ENCODE measurements at regions not wholly inside any gene's neighbourhood (a gene's known extent, or its start where the extent isn't known, plus 50 kb on each side); places are given as distances from the start of the nearest gene placed in this dataset.

DNA sequence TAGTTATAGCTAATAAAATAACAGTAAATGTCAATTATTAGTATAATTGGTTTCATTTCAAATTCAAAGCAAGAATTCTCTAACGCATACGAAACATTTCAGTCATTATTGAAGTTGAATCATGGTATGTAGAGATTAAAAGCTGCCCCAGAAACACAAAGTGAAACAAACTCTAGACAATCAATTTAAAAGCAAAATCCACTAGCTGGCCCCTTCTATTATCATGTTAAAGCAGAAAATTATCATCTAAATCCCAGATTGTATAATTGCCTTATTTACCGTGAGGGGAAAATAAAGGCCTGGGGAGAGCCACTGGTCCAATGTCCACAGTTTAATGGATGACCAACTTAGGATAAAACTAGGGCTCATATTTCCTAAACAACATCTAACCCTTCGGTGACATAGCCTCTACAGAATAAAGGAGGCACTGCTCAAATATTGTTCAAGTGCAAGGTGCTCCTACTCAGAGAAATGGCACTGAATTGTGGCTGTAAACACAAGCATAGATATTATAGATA lies 110.9 kb upstream of the THRB start:
- no peaks in the 10 kb centered on the region for H3K36me3 Mint-ChIP-seq
- H3K27ac Mint-ChIP-seq, result no peak overlapping the region
- ATAC-seq (ENCODE audit: low read depth in 2 of 2) (no peak), DNase-seq (no peak)
- peaks cover 0 to 1% (median 0%) of the 10 kb centered on the region in 7 donors for H3K9me3 Mint-ChIP-seq
- no peak overlapping the region for H3K4me3 Mint-ChIP-seq
- no peaks in the 10 kb centered on the region for H3K27me3 Mint-ChIP-seq
- no peaks in the 10 kb centered on the region for H3K4me1 Mint-ChIP-seq

DNA sequence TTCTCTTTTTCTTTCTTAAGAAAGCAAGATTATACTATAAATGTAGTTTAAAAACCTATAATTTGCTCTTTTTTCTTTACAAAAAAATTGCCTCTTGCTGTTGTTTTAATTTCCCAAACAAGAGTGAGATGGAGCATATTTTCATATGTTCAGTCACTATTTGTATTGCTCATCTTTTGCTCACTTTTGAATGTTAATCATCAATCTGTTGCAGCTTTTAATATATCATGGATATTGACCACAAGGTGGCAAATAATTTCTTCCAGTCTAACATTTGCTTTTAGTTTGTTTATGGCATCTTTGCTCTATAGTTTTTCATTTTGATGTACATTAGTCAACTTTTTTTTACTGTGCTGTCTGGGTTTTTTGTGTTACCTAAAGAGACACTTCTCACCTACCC lies 112.6 kb upstream of the THRB start:
- no peak overlapping the region for H3K4me3 Mint-ChIP-seq
- ATAC-seq (ENCODE audit: low read depth in 2 of 2), result no peak
- H3K4me1 Mint-ChIP-seq, result no peaks in the 10 kb centered on the region
- H3K36me3 Mint-ChIP-seq, result no peaks in the 10 kb centered on the region
- no peaks in the 10 kb centered on the region for H3K27me3 Mint-ChIP-seq
- DNase-seq, result no peak
- H3K9me3 Mint-ChIP-seq, result peaks cover 0 to 1% (median 0%) of the 10 kb centered on the region in 7 donors
- H3K27ac Mint-ChIP-seq, result no peak overlapping the region

DNA sequence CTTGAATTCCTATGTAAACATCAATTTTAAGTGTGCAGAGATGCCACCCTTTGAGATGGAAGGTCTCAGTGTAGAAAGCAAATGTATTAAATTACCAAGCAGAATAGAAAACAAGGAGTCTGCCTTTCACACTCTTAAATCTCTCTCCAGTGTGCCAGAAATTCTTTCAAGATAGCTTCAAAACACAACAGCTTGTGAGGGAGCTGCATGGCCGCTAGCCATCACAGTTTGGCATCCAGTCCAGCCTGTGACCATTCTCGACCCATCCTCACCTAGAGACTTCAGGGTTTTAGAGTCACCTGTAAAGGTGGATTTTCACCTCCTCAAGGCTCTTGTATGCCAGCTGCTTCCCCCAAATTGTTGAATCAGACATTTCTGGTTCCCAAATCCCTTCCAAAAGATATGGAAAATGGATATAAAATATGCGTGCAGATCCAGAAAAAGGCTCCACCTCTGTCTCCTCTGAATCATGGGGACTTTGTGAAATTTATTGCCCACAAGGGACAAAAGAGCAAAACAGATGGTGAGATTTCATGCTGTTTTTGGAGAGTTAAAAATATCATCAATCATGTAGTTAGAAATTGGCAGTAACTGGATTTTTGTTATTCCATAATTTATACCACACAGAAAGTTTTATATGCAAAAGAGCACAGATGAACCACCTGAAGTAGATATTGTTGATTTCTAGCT lies 114.2 kb upstream of the THRB start:
- H3K27ac Mint-ChIP-seq, result no peak overlapping the region
- no peak for ATAC-seq (ENCODE audit: low read depth in 2 of 2)
- no peak overlapping the region for H3K4me3 Mint-ChIP-seq
- H3K4me1 Mint-ChIP-seq, result no peaks in the 10 kb centered on the region
- no peak for DNase-seq
- H3K36me3 Mint-ChIP-seq, result no peaks in the 10 kb centered on the region
- H3K27me3 Mint-ChIP-seq, result no peaks in the 10 kb centered on the region
- peaks cover 0 to under 1% (median 0%) of the 10 kb centered on the region in 7 donors for H3K9me3 Mint-ChIP-seq

DNA sequence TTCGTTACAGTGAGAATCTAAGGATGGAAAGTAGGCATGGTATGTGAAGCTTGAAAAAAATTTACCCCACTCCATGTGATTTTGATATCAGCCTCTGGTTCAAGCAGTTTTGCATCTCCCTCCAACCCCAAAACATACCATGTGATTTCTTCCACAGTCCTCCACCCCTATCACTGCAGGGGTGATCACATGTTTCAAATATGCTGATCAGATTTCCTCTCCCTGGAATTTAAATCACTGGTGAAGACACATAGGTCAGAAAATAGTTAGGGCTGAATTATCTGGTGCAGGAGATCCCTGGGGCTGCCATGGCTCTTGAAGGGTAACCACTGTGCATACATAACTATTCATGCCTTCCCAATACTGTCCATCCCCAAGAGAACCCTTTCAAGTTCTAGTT lies 119.7 kb upstream of the THRB start:
- Mint-ChIP-seq H3K4me3 (no peak overlapping the region), H3K36me3 (no peaks in the 10 kb centered on the region), H3K27me3 (no peaks in the 10 kb centered on the region)

DNA sequence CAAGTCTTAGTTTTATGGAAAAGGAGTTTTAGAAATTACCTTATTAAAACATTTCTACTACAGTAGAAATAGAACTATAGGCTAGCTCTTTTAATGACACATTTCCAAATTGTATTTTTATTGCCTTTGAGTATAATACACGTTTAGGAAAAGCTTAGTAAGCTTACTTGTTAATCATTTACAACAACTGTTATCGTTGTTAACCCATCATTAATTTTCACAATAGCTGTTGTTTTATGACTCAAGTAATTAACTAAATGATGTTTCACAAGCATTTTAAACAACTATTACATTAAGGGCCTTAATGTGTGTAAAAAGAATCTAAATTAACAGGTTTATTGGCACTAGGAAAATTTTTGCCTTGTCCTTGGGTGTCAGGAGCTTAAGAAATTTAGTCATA lies 120.5 kb upstream of the THRB start:
- H3K27ac Mint-ChIP-seq, result no peak overlapping the region
- H3K4me1 Mint-ChIP-seq, result no peaks in the 10 kb centered on the region
- ATAC-seq (ENCODE audit: low read depth in 2 of 2) (no peak), DNase-seq (no peak)
- no peak overlapping the region for H3K4me3 Mint-ChIP-seq
- H3K9me3 Mint-ChIP-seq, result no peaks in the 10 kb centered on the region
- no peaks in the 10 kb centered on the region for H3K27me3 Mint-ChIP-seq
- no peaks in the 10 kb centered on the region for H3K36me3 Mint-ChIP-seq

More for the DNA sequence above, 119.7 kb upstream of the THRB start:
- Mint-ChIP-seq H3K9me3 (no peaks in the 10 kb centered on the region), H3K27ac (no peak overlapping the region), H3K4me1 (no peaks in the 10 kb centered on the region)
- DNase-seq (no peak), ATAC-seq (ENCODE audit: low read depth in 2 of 2) (no peak)

DNA sequence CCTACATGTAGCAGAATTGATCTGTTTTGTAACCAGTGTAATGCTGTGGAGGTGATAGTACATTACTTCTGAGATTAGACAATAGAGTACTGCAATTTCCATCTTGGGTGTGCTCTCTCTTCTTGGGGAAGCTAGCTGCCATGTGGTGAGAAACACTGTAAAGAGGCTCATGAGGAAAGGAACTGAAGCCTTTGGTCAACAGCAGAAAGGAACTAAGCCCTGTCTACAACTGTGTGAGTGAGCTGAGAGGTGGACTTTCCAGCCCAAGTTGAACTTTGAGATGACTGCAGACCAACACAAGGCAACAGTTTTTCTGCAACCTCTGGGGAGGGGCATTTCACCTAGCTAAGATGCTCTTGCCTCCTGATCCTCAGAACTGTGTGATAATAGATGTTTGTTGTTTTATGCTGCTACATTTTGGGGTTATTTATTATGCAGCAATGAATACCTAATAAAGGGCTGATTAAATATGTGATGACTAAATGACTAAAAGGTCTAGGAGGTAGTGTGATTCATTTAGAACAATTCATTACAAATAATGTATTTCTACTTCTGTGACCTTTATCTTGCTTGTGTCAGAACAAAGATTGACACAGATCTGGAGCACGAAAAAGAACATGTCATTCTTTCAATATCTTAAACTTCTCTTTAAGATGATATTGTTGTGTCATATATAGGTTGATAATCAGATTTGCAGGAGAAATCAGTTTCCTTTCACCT lies 121.6 kb upstream of the THRB start:
- H3K27ac Mint-ChIP-seq, result no peak overlapping the region
- H3K4me3 Mint-ChIP-seq, result no peak overlapping the region

DNA sequence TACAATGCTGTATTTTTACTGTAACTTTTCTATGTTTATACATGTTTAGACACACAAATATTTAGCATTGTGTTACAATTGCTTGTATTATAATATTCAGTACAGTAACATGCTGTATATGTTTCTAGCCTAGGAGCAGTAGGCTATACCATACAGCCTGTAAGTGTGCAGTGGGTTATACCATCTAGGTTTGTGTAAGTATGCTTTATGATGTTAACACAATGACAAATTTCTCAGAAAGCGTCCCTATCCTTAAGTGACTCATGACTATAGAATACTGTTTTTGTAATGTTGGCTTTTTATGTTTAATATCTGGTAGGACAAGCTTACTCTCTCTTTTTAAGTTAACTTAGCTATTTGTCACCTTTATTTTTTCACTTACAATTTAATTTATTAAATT lies 127.5 kb upstream of the THRB start:
- H3K4me1 Mint-ChIP-seq, result no peaks in the 10 kb centered on the region
- H3K9me3 Mint-ChIP-seq, result peaks cover 0 to 2% (median 0%) of the 10 kb centered on the region in 7 donors
- no peak overlapping the region for H3K4me3 Mint-ChIP-seq
- peaks cover 0 to 9% (median 9%) of the 10 kb centered on the region in 3 donors for H3K27me3 Mint-ChIP-seq
- H3K27ac Mint-ChIP-seq, result no peak overlapping the region
- peaks cover 0 to 5% of the 10 kb centered on the region in 2 donors for H3K36me3 Mint-ChIP-seq
- ATAC-seq (ENCODE audit: low read depth in 2 of 2), result no peak
- DNase-seq, result no peak

More for the DNA sequence above, 121.6 kb upstream of the THRB start:
- Mint-ChIP-seq H3K9me3 (no peaks in the 10 kb centered on the region), H3K4me1 (no peaks in the 10 kb centered on the region), H3K27me3 (peaks cover 0 to 1% (median 0%) of the 10 kb centered on the region in 3 donors), H3K36me3 (no peaks in the 10 kb centered on the region)
- DNase-seq, result no peak
- no peak for ATAC-seq (ENCODE audit: low read depth in 2 of 2)

DNA sequence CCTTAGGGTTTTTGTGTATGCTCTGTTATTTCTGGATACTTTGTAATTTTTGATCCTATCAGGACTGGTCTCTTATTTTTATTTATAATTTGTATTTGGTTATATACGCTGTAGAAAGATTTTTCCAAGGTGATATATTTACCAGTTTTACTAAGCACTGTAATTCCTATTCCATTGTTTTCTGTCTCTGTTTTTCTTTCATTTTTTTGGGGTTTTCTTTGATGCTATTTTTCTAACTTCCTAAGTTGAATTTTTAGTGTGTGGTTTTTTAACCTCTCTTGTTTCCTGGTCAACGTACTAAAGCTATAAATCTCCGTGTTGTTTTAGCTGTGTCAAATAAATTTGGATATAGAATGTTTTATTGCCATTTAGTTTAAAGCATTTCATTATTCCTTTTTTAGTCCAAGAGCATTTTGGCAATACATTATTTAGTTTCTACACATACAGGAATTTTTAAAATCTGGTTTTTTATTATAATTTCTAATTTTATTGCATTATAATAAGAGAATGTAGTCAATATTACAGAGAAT lies 128.1 kb upstream of the THRB start:
- peaks cover 0 to 5% of the 10 kb centered on the region in 2 donors for H3K36me3 Mint-ChIP-seq
- no peak overlapping the region for H3K4me3 Mint-ChIP-seq
- H3K4me1 Mint-ChIP-seq, result no peaks in the 10 kb centered on the region
- ATAC-seq (ENCODE audit: low read depth in 2 of 2), result no peak
- peak overlapping the region in 1 of 6 donors; percentile 20 for H3K27ac Mint-ChIP-seq
- H3K9me3 Mint-ChIP-seq, result peaks cover 0 to 2% (median 0%) of the 10 kb centered on the region in 7 donors
- DNase-seq, result no peak
- peaks cover 0 to 9% (median 9%) of the 10 kb centered on the region in 3 donors for H3K27me3 Mint-ChIP-seq

DNA sequence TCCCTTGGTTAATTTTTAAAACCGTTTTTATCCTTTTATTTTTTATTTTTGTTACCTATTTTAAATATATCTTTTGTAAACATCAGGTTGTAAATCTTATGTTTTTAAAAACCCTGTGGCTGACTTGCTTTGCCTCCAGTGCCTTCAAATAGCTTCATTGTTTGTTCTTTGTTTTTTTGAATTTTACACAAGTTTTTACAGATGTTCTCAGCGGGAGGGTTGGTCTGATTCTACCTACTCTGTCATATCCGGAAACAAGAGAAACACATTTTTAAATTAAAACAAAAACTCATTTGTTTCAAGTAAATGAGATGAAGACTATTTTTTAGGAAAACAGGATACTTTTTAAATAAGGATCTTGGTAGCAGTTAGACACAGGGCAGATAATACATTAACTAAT lies 129.0 kb upstream of the THRB start:
- H3K27ac Mint-ChIP-seq, result no peak overlapping the region
- ATAC-seq (ENCODE audit: low read depth in 2 of 2), result no peak
- peaks cover 0 to 2% (median 0%) of the 10 kb centered on the region in 7 donors for H3K9me3 Mint-ChIP-seq
- peaks cover 0 to 5% of the 10 kb centered on the region in 2 donors for H3K36me3 Mint-ChIP-seq
- no peak overlapping the region for H3K4me3 Mint-ChIP-seq
- no peaks in the 10 kb centered on the region for H3K4me1 Mint-ChIP-seq
- DNase-seq, result no peak
- peaks cover 0 to 9% (median 9%) of the 10 kb centered on the region in 3 donors for H3K27me3 Mint-ChIP-seq

DNA sequence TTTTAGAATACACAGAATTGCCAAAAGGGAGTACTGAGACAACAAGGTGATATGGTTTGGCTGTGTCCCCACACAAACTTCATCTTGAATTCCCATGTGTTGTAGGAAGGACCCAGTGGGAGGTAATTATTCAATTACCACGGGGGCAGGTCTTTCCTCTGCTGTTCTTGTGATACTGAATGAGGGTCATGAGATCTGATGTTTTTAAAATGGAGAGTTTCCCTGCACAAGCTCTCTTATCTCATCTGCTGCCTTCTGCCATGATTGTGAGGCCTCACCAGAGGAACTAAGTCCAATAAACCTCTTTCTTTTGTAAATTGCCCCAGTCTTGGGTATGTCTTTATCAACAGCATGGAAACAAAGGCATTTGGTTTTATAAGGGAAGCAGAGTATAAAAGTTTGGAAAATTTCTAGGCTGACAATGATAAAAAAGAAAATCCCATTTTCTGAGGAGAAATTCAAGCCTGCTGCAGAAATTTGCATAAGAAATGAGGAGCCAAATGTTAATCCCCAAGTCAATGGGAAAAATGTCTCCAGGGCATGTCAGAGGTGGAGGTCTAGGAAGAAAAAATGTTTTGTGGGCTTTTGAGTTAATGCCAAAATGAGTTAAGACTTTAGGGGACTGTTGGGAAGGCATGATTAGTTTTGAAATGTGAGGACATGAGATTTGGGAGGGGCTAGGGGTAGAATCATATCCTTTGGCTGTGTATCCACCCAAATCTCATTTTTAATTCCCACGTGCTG lies 130.5 kb upstream of the THRB start:
- DNase-seq, result no peak
- H3K27me3 Mint-ChIP-seq, result peaks cover 0 to 9% (median 9%) of the 10 kb centered on the region in 3 donors
- ATAC-seq (ENCODE audit: low read depth in 2 of 2), result no peak
- H3K4me3 Mint-ChIP-seq, result no peak overlapping the region
- H3K4me1 Mint-ChIP-seq, result no peaks in the 10 kb centered on the region
- no peak overlapping the region for H3K27ac Mint-ChIP-seq
- peaks cover 0 to 5% of the 10 kb centered on the region in 2 donors for H3K36me3 Mint-ChIP-seq
- peaks cover 0 to 2% (median 0%) of the 10 kb centered on the region in 7 donors for H3K9me3 Mint-ChIP-seq

DNA sequence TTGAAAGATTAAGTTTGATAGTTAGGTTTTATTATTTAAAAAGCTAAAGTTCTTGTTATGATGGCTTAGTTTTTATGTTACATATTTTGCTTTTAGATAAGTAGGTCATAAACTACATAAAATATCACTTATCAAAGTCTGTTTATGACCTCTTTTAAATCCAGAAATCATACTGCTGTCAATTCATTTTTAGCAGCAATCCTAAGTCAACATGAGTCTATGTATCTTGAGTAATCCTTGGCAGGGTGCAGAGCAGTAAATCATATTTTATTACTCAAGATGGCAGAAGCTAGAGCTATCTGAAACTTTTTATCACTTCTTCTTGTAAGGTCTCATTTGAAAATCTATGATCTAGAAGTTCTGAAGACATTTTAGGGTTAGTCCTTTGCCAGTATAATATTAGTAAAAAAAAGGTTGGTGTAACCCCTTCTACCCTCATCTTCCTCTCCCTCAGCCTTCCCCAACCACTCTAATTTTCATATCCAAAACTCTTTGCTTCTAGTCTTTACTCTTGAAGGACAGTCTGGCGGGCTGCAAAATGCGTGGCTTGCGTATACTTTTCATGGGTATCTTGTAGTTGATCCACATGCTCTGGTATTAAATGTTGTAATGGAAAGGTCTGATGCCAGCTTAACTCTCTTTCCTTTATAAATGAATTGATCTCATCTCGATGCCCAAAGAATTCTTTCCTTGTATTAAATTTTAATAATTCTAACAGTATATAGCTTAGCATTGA lies 134.0 kb upstream of the THRB start:
- Mint-ChIP-seq H3K4me1 (no peaks in the 10 kb centered on the region), H3K4me3 (no peak overlapping the region), H3K36me3 (peaks cover 0 to 5% of the 10 kb centered on the region in 2 donors), H3K9me3 (peaks cover 0 to 2% (median 0%) of the 10 kb centered on the region in 7 donors), H3K27ac (no peak overlapping the region), H3K27me3 (peaks cover 0 to 9% (median 0%) of the 10 kb centered on the region in 3 donors)
- ATAC-seq (ENCODE audit: low read depth in 2 of 2) (no peak), DNase-seq (no peak)

DNA sequence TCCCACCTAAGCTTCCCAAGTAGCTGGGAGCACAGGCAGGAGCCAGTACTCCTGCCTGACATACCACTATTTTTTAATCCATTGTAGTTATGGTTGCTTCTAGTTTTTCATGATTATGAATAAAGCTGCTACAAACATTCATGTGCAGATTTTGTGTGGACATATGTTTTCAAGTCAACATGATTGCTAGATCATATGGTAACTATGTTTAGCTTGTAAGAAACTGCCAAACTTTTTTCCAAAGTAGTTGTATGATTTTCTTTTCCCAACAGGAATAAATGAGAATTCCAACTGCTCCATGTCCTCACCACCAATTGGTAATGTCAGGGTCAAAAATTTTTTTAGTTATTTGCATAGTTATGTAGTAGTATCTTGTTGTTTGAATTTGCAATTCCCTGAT lies 136.8 kb upstream of the THRB start:
- Mint-ChIP-seq H3K27ac (no peak overlapping the region), H3K27me3 (no peaks in the 10 kb centered on the region), H3K4me1 (no peaks in the 10 kb centered on the region), H3K9me3 (peaks cover 0 to 8% (median 3%) of the 10 kb centered on the region in 7 donors), H3K36me3 (no peaks in the 10 kb centered on the region), H3K4me3 (no peak overlapping the region)
- ATAC-seq (ENCODE audit: low read depth in 2 of 2) (no peak), DNase-seq (no peak)

DNA sequence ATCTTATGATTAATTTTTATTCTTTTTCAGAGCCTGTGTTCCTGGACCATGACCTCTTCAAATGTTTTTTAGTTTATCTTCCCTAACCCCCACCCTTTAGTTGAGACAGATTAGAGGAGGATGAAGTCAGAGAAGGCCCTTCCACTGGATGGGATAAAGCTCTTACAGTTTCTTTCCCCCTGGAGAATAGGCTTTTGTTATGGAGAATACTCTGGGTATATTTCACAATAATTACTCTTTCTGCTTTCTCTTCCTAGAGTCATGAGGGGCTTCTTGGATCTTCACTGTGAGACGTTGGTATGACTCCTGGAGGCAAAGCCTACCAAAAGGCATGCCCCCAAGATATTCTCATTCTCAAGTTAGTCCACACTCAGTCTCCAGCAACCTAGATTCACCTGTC lies 144.4 kb upstream of the THRB start:
- H3K27ac Mint-ChIP-seq, result no peak overlapping the region
- H3K27me3 Mint-ChIP-seq, result peaks cover 0 to 19% (median 0%) of the 10 kb centered on the region in 3 donors
- DNase-seq (no peak), ATAC-seq (ENCODE audit: low read depth in 2 of 2) (no peak)
- no peaks in the 10 kb centered on the region for H3K36me3 Mint-ChIP-seq
- H3K4me3 Mint-ChIP-seq, result no peak overlapping the region
- H3K9me3 Mint-ChIP-seq, result peaks cover 0 to 8% (median 3%) of the 10 kb centered on the region in 7 donors
- no peaks in the 10 kb centered on the region for H3K4me1 Mint-ChIP-seq
